HCT116 (cell line): ENCODE measurements at regions not wholly inside any gene's neighbourhood (a gene's known extent, or its start where the extent isn't known, plus 50 kb on each side); places are given as distances from the start of the nearest gene placed in this dataset.

ENCODE experiments used
- ELF1 ChIP-seq: IDR thresholded peaks from 2 replicates; pipeline ENCODE4 v1.6.1; 2012; ENCODE audit warnings: low read depth, borderline replicate concordance
- EZH2 ChIP-seq: fragments of 200-600 bp; sonication (generic); IDR thresholded peaks from 2 replicates; pipeline ENCODE4 v1.6.1; 2017; ENCODE audit warnings: antibody characterized with exemption, mixed run types
- JUND ChIP-seq: IDR thresholded peaks from 2 replicates; pipeline ENCODE4 v1.6.1; 2012
- MAX ChIP-seq: IDR thresholded peaks from 2 replicates; pipeline ENCODE4 v1.6.1; 2012
- POLR2A ChIP-seq: IDR thresholded peaks from 2 replicates; pipeline ENCODE4 v1.7.0; 2011; ENCODE audit warnings: borderline replicate concordance; ENCODE audit not compliant: insufficient read depth, insufficient read length; ENCODE audit errors: extremely low read depth
- TCF7L2 ChIP-seq: IDR thresholded peaks from 2 replicates; pipeline ENCODE4 v1.7.0; 2011; ENCODE audit warnings: borderline replicate concordance, inconsistent platforms; ENCODE audit not compliant: insufficient read depth, insufficient read length; ENCODE audit errors: extremely low read depth
- ZNF274 ChIP-seq: fragments of 200-500 bp; sonication (Bioruptor generic); IDR thresholded peaks from 2 replicates; pipeline ENCODE4 v1.6.1; 2014; ENCODE audit warnings: mild to moderate bottlenecking, low read depth, low read length, inconsistent platforms
- TF ChIP-seq, protein P1 (sequence below), 3 experiments: fragments of 200-600 bp in 1 of 3; sonication (generic) in 1 of 3; IDR thresholded peaks in 2 of 3; conservative IDR thresholded peaks in 1 of 3; 2 replicates each; pipeline ENCODE4 v1.5.1; 2012 to 2017; ENCODE audit warnings: low read depth in 2 of 3, low read length in 2 of 3, antibody characterized with exemption in 1 of 3, borderline replicate concordance in 1 of 3, control low read depth in 1 of 3, mild to moderate bottlenecking in 1 of 3, mixed read lengths in 1 of 3, mixed run types in 1 of 3, moderate library complexity in 1 of 3; ENCODE audit not compliant: insufficient read depth in 1 of 3
- TF ChIP-seq, protein P2 (sequence below): IDR thresholded peaks from 2 replicates; pipeline ENCODE4 v1.6.1; 2011; ENCODE audit warnings: mild to moderate bottlenecking, low read length, moderate library complexity; ENCODE audit not compliant: insufficient replicate concordance; ENCODE audit errors: extremely low read depth
- TF ChIP-seq, protein P3 (sequence below): IDR thresholded peaks from 2 replicates; pipeline ENCODE4 v1.6.1; 2012

GRCh38 chr20:24763386-24764026, 185.6 kb upstream of the CST7 start:
- TF ChIP-seq TCF7L2 (no peak), POLR2A (no peak), EZH2 (no peak), MAX (no peak), ZNF274 (no peak), JUND (no peak), ELF1 (no peak)
- TF ChIP-seq, protein P1, sequence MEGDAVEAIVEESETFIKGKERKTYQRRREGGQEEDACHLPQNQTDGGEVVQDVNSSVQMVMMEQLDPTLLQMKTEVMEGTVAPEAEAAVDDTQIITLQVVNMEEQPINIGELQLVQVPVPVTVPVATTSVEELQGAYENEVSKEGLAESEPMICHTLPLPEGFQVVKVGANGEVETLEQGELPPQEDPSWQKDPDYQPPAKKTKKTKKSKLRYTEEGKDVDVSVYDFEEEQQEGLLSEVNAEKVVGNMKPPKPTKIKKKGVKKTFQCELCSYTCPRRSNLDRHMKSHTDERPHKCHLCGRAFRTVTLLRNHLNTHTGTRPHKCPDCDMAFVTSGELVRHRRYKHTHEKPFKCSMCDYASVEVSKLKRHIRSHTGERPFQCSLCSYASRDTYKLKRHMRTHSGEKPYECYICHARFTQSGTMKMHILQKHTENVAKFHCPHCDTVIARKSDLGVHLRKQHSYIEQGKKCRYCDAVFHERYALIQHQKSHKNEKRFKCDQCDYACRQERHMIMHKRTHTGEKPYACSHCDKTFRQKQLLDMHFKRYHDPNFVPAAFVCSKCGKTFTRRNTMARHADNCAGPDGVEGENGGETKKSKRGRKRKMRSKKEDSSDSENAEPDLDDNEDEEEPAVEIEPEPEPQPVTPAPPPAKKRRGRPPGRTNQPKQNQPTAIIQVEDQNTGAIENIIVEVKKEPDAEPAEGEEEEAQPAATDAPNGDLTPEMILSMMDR (IDR thresholded peaks at IDR 0.05 in 2 of 3, conservative IDR thresholded peaks at IDR 0.05 in 1 of 3; ENCODE audit: borderline replicate concordance in 1 of 3, insufficient read depth in 1 of 3, low read depth in 2 of 3, low read length in 2 of 3) = no peak
- TF ChIP-seq, protein P2, sequence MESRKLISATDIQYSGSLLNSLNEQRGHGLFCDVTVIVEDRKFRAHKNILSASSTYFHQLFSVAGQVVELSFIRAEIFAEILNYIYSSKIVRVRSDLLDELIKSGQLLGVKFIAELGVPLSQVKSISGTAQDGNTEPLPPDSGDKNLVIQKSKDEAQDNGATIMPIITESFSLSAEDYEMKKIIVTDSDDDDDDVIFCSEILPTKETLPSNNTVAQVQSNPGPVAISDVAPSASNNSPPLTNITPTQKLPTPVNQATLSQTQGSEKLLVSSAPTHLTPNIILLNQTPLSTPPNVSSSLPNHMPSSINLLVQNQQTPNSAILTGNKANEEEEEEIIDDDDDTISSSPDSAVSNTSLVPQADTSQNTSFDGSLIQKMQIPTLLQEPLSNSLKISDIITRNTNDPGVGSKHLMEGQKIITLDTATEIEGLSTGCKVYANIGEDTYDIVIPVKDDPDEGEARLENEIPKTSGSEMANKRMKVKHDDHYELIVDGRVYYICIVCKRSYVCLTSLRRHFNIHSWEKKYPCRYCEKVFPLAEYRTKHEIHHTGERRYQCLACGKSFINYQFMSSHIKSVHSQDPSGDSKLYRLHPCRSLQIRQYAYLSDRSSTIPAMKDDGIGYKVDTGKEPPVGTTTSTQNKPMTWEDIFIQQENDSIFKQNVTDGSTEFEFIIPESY = no peak
- TF ChIP-seq, protein P3, sequence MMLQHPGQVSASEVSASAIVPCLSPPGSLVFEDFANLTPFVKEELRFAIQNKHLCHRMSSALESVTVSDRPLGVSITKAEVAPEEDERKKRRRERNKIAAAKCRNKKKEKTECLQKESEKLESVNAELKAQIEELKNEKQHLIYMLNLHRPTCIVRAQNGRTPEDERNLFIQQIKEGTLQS = no peak
